PFSK-1 (cell line): ENCODE measurements at regions not wholly inside any gene's neighbourhood (a gene's known extent, or its start where the extent isn't known, plus 50 kb on each side); places are given as distances from the start of the nearest gene placed in this dataset.

Experiments
- FOXP2 ChIP-seq: optimal IDR thresholded peaks from 2 replicates; pipeline ENCODE3; 2011; ENCODE audit warnings: borderline replicate concordance, control low read depth, inconsistent platforms; ENCODE audit not compliant: insufficient read depth; ENCODE audit errors: extremely low read length, extremely low read depth
- POLR2AphosphoS5 ChIP-seq: IDR thresholded peaks from 2 replicates; pipeline ENCODE4 v1.6.1; 2012; ENCODE audit warnings: low read depth, mild to moderate bottlenecking, control low read depth, low read length, moderate library complexity
- SIN3A ChIP-seq: IDR thresholded peaks from 2 replicates; pipeline ENCODE4 v1.6.1; 2012; ENCODE audit warnings: mild to moderate bottlenecking, low read length, moderate library complexity, borderline replicate concordance; ENCODE audit not compliant: insufficient read depth
- TAF1 ChIP-seq: IDR thresholded peaks from 2 replicates; pipeline ENCODE4 v1.6.1; 2012; ENCODE audit warnings: low read length, control low read depth, borderline replicate concordance; ENCODE audit not compliant: insufficient read depth
- TF ChIP-seq, protein P1 (sequence below), 2 experiments: IDR thresholded peaks; 2 replicates each; pipeline versions ENCODE4 v1.6.1 to v1.8.0; 2011 to 2012; ENCODE audit warnings: low read depth in 2 of 2, low read length in 2 of 2, control low read depth in 1 of 2, inconsistent platforms in 1 of 2, mild to moderate bottlenecking in 1 of 2, moderate library complexity in 1 of 2; ENCODE audit not compliant: insufficient read depth in 1 of 2

DNA sequence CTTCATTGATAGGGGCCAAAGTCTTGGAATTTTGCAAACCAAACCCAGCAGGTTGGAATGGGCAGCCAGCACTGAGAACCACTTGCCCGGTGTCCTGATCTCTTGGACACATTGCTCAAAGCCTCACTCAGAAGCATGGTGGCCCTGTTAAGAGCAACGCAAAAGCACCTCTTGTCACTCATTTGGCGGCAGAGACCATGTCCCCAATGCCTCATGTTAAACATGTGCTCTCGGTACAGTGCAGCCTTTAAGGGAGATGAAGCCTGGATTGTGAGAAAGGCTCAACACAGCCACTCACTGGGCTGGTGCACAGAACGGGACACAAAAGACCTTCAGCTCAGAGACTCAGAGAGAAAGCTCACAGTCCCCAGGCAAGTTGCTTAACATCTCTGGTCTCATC is 298.4 kb upstream of the PRDM1 start:
- no peak for TF ChIP-seq FOXP2
- TF ChIP-seq TAF1: no peak
- no peak for TF ChIP-seq SIN3A
- TF ChIP-seq, protein P1, sequence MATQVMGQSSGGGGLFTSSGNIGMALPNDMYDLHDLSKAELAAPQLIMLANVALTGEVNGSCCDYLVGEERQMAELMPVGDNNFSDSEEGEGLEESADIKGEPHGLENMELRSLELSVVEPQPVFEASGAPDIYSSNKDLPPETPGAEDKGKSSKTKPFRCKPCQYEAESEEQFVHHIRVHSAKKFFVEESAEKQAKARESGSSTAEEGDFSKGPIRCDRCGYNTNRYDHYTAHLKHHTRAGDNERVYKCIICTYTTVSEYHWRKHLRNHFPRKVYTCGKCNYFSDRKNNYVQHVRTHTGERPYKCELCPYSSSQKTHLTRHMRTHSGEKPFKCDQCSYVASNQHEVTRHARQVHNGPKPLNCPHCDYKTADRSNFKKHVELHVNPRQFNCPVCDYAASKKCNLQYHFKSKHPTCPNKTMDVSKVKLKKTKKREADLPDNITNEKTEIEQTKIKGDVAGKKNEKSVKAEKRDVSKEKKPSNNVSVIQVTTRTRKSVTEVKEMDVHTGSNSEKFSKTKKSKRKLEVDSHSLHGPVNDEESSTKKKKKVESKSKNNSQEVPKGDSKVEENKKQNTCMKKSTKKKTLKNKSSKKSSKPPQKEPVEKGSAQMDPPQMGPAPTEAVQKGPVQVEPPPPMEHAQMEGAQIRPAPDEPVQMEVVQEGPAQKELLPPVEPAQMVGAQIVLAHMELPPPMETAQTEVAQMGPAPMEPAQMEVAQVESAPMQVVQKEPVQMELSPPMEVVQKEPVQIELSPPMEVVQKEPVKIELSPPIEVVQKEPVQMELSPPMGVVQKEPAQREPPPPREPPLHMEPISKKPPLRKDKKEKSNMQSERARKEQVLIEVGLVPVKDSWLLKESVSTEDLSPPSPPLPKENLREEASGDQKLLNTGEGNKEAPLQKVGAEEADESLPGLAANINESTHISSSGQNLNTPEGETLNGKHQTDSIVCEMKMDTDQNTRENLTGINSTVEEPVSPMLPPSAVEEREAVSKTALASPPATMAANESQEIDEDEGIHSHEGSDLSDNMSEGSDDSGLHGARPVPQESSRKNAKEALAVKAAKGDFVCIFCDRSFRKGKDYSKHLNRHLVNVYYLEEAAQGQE (IDR thresholded peaks at IDR 0.05; ENCODE audit: insufficient read depth in 1 of 2, low read depth in 2 of 2, low read length in 2 of 2): no peak
- no peak for TF ChIP-seq POLR2AphosphoS5

DNA sequence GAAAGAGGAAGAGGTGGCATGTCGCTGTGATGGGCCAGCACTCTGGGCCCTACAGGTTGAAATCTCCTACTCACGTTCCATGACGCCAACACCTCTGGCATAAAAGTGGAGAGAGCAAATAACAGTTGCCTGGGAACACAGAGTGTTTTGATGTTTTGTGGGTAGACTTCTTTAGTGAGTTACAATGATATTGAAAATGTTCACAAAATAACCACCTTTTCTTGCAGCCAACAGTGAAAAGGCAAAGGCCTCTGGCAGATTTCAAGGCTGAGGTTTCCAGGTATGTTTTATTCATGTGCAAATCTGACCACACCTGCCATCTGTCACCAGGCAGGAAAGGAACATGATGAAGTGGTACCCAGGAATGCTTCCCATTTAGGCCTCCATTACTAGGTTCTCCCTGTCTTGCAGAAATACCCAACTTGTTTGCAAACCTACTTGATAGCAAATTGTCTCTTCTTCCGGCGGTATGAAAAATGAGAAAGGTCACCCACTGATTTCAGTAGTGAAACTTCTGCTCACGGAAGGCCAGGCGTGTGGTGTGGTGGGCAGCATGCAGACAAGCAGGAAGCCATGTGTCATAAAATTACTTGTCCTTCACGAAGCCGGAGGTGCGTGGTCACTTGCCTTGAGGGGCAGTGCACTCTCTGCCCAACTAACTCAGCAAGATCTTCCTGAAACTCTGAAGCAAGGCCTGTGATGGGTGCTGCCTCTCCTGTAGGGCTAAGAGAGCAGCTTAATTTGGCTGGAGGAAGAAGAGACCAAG is 299.1 kb upstream of the PRDM1 start:
- TF ChIP-seq TAF1: no peak

DNA sequence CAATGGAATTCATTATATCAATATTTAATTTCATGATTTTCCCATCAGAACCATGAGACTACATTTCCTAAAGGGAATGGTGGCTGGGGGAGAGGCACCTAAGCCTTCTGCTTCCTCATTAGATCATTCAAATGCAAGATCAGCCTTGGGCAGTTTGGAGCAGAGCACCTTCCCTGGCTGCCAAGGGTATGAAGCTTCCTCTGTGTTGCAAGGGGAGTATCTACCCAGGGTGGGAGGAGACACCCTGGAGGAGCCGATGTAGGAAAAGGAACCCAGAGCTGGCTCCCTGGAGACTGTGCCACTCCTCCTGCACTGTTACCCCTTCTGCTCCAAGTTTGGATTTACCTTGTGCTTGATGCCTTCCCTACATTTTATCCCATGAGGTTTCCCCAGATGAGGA is 299.7 kb upstream of the PRDM1 start:
- TF ChIP-seq, protein P1 (IDR thresholded peaks at IDR 0.05; ENCODE audit: insufficient read depth in 1 of 2, low read depth in 2 of 2, low read length in 2 of 2): no peak
- TF ChIP-seq SIN3A (no peak), FOXP2 (no peak), TAF1 (no peak), POLR2AphosphoS5 (no peak)

DNA sequence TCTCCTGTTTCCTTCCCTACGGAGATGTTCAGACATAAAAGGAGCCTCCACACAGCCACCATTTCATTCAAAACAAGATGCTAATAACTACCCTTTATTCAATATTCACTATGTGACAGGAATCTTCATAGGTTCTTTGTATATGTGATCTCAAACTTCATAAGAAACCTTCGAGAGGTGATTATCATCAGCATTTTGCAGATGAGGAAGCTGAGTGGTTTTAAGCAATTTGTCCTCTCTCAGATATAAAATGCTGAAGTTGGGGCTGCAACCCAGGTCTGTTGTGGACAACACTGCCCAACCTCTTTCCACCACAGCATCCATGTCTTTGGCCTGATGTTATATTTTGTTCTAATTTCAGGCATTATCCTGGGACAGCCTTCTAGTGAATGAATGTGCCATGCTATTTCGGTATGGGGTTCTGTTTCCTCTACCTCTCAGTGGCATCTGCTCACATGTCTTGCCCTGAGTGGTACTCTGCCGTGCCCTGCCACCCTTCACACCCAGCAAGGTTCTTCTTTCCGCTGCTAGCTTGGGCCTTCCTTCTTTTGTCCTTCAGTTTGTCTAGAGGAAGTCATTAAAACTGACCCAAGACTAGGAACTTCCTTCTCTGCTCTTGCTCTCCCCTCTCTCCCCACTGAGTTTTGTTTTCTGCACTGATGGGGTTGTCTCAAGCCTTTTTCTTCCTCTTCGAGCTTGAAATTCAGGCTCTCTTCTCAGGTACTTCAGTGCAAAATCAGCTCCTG is 300.9 kb upstream of the PRDM1 start:
- TF ChIP-seq SIN3A (no peak), FOXP2 (no peak), POLR2AphosphoS5 (no peak), TAF1 (no peak)
- TF ChIP-seq, protein P1 (IDR thresholded peaks at IDR 0.05; ENCODE audit: insufficient read depth in 1 of 2, low read depth in 2 of 2, low read length in 2 of 2): no peak

DNA sequence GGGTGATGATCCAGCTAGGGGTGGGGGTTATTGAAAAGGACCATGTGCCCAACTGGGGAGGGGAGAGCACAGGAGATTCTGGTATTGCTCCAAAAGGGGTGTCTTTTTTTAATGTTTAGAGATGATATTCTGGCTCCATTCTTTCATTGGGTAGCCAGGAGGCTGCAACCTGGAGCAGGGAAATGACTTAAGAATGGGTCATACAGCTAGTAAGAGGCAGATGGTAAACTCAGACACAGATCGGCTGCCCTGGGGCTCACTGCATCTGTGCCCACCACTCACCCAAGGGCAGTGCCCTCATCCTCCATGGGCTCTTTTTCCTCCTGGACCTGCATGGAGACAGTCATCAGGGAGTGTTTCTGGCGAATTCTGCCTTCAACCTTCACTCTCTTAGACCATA is 302.0 kb upstream of the PRDM1 start:
- TF ChIP-seq FOXP2 (no peak), TAF1 (no peak), SIN3A (no peak), POLR2AphosphoS5 (no peak)
- TF ChIP-seq, protein P1 (IDR thresholded peaks at IDR 0.05; ENCODE audit: insufficient read depth in 1 of 2, low read depth in 2 of 2, low read length in 2 of 2): no peak
